GM18858 (cell line): ENCODE measurements at regions not wholly inside any gene's neighbourhood (a gene's known extent, or its start where the extent isn't known, plus 50 kb on each side); places are given as distances from the start of the nearest gene placed in this dataset.
"Not testable (repeated sequence)": the region's sequence is repeated elsewhere in the genome, so short reads cannot be mapped to it uniquely, and the experiment has no call there.

ENCODE experiments used
- ATAC-seq: cut with Tn5 transposase; IDR thresholded peaks from one replicate; pipeline ENCODE4 v1.9.1; 2021; ENCODE audit not compliant: unreplicated experiment

DNA sequence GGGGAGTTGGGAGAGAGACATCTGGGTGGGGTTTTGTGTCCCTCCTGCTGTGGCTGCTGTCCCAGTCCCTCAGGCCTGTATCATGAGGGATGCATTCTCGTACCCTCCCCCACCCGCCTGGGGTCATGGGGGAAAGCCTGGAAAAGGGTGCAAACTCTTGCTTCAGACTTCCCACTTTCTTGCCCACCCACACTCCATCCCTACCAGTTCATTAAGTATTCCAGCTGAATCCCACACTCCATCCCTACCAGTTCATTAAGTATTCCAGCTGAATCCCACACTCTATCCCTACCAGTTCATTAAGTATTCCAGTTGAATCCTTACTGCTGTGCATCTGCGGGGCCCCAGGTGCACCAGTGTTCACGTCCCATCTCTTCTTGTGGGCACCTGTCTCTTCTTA lies 116.3 kb downstream of the ACAA2 start:
- no peak for ATAC-seq

- ATAC-seq = no peak
These were observed 118.9 kb downstream of the ACAA2 start for GRCh38 chr18:49694402-49694801.

GRCh38 chr18:49693717-49694005 lies 119.7 kb downstream of the ACAA2 start:
- no peak for ATAC-seq

- no peak for ATAC-seq
These were observed 120.2 kb downstream of the ACAA2 start for GRCh38 chr18:49692906-49693716.

DNA sequence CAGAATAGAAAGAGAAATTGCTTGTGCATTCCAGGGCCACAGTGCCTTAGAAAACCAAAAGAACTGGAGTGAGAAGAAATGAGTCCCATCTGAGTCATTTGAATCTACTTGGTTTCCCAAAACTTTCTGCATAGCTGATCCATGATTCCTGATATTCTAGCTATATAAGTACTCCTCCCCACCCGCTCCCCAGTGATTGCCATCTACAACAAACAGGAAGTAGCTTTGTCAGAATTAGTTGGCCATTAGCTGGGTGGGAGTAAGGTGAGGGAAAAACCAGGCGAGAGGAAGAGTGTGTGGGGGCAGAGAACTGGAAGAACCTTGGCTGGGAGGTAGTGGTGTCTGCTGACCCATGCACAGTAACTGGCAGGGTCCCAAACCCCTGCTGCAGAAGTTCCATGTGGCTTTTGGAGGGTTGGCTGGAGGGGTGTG lies 122.1 kb downstream of the ACAA2 start:
- no peak for ATAC-seq

GRCh38 chr18:49690312-49690711 lies 123.0 kb downstream of the ACAA2 start:
- no peak for ATAC-seq

- ATAC-seq = no peak
These were observed 123.5 kb downstream of the LIPG start for GRCh38 chr18:49685231-49685942.

- not testable (repeated sequence) for ATAC-seq
These were observed 120.9 kb downstream of the LIPG start for GRCh38 chr18:49682803-49683190.

DNA sequence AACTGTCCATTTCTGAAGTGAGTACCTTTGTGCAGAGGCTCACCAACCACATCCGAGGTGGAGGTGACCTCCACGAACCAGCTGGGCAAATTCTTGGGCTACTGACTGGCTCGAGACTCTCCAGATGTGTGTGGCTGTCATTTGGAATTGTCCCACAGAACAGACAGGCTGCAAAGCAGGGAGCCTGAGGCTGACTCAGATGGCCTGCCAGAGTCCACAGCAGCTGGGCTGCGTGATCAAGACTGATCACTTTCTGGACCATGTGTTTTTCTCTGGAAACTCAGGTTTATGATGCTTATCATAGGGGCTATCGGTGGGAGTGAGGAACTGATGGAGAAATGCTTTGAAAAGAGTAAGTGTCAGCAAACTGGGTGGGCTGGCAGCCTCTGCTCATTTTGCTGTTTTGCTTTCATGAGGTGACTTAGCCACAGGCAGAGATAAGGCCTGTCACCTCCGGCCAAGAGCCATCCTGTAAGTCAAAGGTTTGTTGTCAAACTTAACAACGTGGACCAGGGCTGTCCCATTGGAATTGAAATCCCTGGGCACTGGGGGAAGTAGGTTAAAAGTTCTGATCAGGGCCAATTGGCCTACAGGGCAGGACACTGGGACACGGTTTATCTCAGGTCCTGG lies 120.4 kb downstream of the LIPG start:
- ATAC-seq = no peak

GRCh38 chr18:49681387-49681786 lies 119.5 kb downstream of the LIPG start:
- ATAC-seq = no peak

DNA sequence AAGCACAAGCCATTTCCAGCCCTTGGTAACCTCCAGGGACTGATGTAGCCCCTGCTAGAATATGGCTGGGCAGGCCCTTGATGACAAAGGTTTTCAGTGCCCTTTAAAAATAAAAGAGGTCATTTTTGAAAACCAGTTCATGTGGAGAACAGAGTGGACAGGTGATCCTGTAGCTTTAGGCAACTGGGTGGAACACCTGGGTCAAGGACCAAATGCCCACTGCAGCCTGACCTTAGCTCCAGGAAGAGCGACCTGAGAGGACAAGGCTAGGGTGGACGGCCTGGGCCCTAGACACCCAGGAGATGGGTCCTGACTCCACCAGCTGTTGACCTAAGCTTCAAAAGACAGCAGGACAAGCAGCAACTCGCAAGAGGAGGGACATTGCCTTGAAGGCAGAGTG lies 116.6 kb downstream of the LIPG start:
- ATAC-seq = no peak

GRCh38 chr18:49677762-49678413 lies 116.0 kb downstream of the LIPG start:
- no peak for ATAC-seq

DNA sequence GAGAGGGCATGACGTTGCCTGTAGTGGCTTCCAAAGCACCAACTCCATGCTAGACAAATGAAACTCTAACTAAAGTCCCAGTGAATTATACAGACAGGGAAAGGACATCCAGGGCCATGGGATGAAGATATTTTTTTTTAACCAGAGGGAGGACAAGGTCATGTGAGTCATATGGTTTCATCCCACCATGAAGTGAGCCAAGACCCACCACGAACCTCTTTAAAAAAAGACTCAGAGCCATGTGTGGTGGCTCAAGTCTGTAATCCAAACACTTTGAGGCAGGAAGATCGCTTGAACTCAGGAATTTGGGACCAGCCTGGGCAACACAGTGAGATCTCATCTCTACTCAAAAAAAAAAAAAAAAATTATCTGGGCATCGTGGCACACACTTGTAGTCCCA lies 115.2 kb downstream of the LIPG start:
- ATAC-seq = no peak

DNA sequence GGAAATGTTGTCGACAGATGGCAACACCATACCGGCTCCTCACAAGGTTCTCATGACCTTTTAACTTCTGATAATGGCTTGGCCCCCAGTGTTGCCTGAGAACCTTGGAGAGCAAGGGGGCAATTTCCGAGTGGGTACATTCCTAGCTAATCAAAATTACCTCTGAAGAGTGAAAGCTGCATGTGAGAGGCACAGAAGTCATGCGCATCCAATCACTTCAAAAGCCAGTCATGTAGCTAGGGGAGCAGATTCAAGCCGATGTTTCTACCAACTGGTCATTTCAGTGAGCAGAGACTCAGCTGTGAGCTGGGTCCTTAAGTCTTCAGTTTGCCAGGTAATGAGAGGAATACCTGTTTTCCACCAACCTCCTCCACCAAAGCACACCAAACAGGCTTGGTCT lies 111.4 kb downstream of the LIPG start:
- ATAC-seq = no peak

DNA sequence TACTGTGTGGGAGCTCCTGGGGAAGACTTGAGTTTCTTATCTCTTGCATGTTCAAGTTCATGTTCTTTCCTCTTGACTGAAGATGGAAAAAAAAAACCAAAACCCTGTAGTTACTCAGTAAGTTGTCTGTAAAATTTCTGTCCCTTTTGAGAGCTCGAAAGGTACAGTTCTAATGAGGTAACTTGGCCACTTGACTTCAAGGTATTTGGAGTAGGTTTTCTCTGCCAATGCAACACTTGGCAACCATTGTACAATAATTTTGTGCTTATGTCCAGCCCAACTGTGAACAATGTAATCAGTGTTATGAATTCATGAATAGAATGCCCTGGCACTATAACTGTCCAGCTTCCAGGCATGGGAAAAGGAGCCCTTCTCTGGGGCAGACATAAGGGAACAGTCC lies 111.0 kb downstream of the LIPG start:
- ATAC-seq = no peak

- no peak for ATAC-seq
These were observed 107.5 kb downstream of the LIPG start for GRCh38 chr18:49669403-49669802.

DNA sequence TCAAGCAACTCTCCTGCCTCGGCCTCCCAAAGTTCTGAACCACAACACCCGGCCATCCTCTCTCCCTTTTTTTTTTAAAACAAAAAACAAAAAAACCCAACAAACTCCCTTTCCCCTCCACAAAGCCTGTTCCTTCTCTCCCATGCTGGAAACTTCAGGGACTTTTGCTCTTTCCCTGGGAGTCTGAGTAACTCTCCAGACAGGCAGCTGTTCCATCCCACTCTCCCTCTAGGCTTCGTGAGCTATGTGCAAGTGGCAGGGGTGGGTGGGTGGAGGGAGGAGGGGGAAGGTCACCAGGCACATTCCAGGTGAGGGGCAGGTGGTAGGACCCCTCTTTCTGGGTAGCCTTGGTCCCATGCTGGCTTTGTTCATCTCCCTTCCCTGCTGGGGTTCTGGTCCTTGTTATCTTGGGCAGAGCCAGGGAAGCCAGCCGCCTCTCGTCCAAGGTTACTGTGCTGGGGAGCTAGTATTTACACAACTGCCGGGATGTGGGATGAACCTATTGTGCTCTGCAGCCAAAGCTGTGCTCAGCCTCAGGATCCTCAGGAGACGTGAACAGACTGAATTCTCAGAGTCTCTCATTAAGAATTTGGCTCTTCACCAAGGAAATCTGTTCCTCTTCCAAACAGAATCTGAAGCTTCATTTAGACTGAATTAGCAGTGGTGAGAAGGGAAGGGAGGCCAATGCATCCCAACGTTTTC lies 106.9 kb downstream of the LIPG start:
- ATAC-seq = no peak

DNA sequence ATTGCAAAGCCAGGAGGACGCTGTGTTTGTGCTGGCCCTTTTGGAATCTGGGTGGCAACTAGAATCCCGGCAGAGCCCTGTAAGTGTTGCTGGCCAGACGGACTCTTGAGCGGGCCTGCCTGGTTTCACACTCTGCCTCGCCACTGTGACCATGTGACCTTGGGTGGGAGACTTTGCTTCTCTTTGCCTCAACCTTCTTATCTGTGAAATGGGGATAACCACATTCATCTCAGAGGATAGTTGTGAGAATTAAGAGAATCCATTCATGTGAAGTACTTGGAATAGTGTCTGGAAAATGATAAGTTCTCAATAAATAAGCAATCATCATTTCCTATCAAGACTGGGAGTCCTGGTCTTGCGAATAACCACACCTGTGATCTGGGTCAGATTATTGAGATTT lies 105.6 kb downstream of the LIPG start:
- ATAC-seq = no peak

GRCh38 chr18:49666045-49666775 lies 104.4 kb downstream of the LIPG start:
- ATAC-seq = no peak
